ENCODE measurements at regions not wholly inside any gene's neighbourhood (a gene's known extent, or its start where the extent isn't known, plus 50 kb on each side); places are given as distances from the start of the nearest gene placed in this dataset.
A peak's percentile ranks its signal among the peaks of the same experiment; 100 is the strongest.

DNA sequence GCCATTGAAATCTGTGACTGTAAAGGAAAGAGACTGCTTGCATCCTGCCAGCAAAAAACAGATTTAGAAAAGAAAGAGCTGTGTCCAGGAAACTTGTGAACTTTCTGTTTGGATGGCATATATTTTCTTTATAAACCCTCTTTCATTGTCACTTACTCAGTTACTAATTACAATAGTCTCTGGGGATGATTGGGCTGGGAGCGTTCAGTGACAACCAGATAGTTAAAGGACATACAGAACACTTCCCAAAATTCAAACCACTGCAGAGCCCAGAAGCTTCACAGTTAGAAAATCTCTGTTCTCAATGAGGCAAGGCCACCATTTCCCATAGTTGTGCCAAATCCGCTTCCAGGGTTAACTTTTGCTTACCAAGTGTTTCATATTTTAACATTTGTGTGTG lies 98.6 kb upstream of the TAB2 start:
- no peak for DNase-seq

DNA sequence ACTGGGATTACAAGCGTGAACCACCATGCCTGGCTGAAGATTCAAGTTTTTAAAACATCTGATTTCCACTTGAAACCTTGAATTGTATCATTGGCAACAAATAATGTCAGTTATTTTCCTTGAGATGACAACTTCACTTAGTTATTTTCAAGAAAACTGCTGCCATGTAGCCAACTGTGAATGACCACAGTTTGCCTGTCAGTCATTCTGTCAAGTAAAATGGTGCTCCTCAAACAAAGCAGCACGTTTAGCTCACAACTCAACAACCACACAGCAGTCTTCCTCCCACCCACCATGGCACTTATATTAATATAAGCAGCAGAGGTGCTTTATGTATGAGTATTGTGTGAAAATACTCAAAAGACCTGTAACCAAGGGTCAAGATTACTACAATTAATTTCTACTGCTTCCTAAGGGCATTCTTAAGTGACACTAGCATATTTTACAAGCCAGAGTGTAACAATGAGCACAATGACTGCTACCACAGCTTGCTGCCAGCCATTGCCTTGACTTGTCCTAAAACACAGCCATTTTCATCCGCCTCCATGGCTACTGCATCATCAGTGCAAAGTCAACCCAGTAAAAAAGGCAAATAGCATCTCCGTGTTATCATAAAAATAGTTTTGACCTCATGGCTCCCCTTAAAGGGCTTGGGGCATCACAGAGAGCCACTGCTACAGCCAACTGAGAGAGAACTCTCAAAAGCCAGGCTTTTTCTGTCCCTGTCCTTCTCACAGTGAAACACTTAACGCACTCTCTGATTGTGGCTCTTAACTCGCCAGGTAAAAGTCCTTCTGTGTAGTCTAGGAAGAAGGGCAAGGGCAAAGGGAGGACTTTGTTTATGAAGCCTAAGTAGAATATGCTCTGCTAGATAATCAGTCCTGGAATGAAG lies 96.4 kb upstream of the TAB2 start:
- no peak for DNase-seq

GRCh38 chr6:149221774-149222070 lies 95.8 kb upstream of the TAB2 start:
- no peak for DNase-seq

DNA sequence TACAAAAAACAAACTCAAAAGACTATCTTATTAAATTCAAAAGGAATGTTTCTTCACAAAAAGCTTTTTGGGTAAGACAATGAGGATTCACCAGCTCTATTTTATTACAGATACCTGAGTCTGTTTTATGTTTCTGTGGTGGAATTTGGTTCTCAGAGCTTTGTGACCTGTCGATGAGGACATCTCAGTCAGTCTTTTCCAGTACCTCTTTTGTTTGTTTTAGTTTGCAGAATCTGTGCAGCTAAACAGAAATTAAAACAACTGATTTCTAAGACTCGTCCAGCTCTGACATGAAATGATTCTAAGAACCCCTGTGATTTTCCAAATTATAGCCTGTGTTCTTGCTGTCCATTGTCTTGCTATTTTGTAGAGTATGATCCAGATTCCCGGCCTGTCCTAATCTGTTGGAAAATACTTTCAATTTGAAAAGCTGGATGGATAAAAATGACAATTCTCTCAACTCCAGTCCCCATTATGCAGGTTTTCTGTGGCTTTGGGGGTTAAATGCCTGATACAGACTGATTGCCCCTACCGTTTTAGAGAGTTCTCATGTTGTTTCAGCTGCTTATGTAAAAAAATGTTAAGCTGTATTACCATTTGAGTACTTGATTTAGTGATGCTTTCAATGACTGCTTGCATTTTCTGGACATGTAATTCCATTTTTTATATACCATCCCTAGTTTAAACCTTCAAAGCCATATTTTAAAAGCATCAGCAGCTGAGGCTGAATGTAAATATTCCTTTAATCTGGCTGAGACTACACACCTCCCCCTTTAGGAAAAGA lies 94.2 kb upstream of the TAB2 start:
- DNase-seq: no peak

DNA sequence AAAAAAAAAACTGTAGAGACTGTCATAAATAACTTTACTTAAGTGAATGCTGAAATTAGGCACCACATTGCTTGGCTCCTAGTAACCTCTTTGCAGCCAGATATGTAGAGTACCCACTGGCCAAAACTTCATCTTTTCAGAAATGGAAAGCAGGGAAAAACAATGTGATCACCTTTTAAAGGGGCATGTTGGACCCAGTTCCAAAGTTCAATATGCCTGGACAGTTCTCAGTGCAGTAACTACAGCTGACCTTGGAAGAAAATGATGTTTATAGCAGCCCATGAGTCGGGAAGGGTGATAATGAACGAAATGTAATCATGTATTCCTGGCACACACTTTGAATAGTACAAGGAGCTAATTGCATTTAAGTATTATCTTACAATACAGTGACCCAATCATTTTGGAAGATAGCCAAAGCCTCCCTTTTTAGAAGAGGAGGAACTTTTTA lies 93.6 kb upstream of the TAB2 start:
- peak; percentile 35 for DNase-seq

- no peak for DNase-seq
Observed at GRCh38 chr6:149224399-149224798, 93.1 kb upstream of the TAB2 start.

- no peak for DNase-seq
Observed at GRCh38 chr6:149225370-149225769, 92.1 kb upstream of the TAB2 start.

DNA sequence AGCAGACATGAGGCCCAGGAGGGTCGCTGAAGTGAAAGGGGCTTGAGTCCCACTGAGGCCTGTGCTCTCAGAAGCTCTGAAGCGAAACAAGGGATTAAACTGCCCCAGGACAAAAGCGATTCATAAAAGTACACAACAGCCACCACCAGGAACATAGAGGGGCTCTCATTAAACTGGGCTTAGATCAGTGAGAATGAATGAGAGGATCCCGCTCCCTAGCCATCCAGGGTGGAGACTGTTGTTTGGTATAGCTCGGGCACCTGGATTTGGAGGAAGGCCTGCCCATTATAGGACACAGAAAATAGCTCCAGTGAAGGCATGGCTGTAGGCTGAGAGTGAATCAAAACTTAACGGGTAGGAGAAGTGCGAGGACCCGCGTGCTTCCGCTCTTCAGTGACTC lies 91.6 kb upstream of the TAB2 start:
- DNase-seq: no peak

GRCh38 chr6:149227796-149228195 lies 89.7 kb upstream of the TAB2 start:
- DNase-seq: no peak

DNA sequence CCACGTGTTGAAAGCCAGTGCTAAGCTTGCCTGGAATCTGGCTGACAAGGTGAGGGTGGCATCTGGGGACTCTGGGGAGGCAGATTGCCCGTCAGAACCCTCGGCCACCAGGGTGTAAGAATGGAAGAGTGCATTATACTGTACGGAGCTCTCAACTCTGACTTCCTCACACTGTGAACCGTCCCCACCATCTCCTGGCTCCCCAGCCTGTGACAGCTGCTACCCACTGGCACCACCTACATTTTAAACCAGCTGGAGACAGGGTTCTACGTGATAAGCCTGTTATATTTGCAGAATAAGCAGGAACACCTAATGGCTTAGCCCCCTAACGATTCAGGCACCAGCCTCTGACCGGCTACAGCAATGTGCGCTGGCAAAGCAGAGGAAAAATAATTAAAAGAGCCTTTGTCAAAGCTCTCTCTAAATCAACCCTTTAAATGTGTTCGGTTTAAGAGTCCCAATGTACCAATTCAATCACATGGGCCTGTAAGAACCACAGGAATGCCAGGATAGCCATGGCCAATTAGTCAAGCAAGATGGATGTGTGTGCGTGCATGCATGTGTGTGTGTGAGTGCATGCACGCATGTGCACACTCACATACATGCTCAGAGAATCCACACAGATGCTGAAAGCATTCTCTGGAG lies 89.1 kb upstream of the TAB2 start:
- DNase-seq: peak; percentile 15

GRCh38 chr6:149229096-149229495 lies 88.4 kb upstream of the TAB2 start:
- DNase-seq: no peak

- DNase-seq: no peak
Observed at GRCh38 chr6:149230712-149231460, 86.6 kb upstream of the TAB2 start.

DNA sequence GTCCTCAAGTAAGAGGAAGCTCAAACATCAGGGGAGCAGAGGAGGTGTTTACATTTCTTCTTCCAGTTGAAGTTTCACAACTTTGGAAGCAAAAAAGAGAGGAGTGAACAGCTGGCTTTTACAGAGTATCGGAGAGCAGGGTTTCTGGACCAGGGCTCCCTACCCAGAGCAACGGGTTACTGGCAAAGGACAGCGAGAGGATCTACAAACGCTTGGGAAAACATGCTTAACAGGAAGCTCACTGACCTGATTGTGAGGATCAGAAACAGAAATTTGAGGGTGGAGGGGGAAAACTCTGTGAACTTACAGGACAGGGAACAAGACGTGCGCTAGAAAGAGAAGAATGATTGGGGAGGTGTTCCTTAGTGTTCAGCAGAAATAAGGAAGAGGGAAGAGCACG lies 85.7 kb upstream of the TAB2 start:
- DNase-seq: no peak

DNA sequence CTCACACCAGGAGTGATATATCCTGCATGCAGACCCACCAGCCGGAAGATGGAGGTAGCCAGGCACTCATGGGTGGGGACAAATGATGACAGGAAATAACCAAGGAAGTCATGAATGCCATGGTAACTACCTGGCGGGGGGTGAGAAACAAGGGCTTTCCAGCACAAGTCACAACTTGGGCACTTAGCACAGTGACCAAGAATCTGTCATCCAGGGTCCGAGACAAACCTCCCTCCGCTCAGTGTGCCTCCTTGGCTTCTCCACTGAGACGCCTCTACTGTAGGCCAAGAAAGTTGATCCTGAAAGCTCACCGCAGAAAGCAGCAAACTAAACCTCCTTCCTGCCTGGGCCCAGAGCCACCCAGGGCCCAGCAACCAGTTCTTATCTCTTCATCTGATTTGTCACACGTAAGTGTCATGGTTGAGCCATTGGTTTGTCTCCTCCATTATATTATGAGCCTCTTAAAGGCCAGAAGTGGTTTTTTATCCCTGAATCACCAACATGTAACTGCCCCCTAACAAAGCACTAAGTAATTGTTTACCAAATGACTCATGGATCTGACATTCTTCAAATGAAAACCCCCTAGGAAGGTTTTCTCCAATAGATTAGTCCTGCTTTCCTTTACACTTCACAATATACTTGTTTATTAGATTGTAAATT lies 84.3 kb upstream of the TAB2 start:
- DNase-seq: peak; percentile 20

DNA sequence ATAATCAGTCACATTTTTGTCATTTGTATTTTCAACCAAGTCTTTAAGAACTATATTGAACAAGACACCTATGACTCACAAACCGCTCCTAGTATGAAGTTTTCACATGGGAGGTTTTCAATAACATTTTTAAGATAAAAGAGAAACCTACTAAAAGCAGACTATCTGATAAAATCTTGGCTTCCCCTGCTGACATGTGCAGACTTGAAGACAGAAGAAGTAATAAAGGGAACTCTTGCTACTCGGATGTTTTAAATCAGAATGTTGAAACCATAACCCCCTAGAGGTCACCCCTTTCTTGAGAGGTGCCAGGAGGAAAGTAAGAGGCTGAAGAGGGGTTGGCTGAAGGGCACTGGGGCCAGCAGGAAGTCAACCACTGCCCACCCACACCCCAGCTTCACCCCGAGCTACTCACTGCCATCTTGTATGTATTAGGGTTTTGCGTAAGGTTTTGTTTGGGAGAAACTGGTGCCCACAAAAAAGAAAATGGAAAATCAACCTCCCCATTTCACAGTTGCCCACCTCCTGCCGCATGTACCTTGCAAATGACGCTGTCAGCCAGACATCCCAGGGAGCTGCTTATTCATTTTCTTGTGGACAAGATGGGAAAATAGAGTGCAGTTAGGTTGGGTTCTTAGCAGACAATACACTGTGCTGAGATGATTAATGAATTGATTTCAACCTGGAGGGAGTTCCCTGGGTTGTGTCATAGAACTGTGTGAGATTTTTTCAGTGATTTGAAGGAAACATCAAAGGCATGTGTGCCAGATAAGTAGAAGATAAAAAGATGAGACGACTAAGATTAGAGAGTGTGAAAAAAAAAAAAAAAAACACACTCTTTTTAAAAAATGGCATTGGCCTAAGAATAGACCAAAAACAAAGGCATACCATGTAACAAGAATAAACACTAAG lies 83.2 kb upstream of the TAB2 start:
- no peak for DNase-seq

DNA sequence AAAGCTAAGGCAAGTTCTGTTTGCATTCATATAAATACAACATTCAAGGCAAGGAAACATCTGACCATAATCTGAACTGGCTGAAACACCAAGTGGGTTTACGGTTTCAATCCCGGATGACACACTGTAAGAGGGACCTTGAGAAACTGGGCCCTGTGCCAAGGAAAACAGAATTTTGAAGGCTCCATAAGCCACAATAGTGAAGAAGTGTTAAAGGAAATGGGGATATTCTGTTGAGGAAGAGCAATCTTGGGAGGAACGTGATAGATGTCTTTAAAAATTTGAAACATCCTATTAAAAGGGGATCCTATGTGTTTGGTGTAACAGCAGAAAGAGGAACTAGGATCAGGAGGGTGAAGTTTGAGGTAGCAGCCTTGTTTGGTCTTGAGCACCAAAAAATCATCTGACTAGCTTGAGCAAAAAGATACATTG lies 82.4 kb upstream of the TAB2 start:
- DNase-seq: peak; percentile 82

- DNase-seq: peak; percentile 84
Observed at GRCh38 chr6:149236589-149236988, 80.9 kb upstream of the TAB2 start.

DNA sequence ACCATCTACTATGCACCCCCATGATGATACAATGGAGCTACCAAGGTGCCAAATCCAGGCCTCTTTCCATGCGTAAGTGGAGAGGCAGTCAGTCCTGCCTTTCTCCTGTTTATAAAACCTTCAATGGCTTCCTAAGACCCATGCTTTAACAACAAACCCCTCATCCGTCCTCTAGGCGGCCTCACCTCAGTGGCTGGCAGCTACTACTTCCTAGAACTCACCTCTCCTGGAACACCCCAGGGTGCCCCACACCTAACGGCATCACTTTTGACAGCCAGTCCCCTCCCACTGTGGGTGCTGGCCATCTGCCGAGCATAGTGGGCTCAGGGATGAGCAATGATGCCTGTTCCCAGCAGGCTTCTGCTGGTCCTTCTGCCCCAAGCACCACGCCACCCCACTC lies 80.0 kb upstream of the TAB2 start:
- no peak for DNase-seq

- DNase-seq: no peak
Observed at GRCh38 chr6:149239573-149240209, 77.8 kb upstream of the TAB2 start.

- DNase-seq: no peak
Observed at GRCh38 chr6:149242883-149243282, 74.6 kb upstream of the TAB2 start.

- no peak for DNase-seq
Observed at GRCh38 chr6:149244105-149244504, 73.4 kb upstream of the TAB2 start.
